ENCODE measurements at regions not wholly inside any gene's neighbourhood (a gene's known extent, or its start where the extent isn't known, plus 50 kb on each side); places are given as distances from the start of the nearest gene placed in this dataset.

- TF ChIP-seq POLR2A (IDR thresholded peaks at IDR 0.05; ENCODE audit: borderline replicate concordance, extremely low read depth, insufficient read depth, insufficient read length) (no peak), REST (IDR thresholded peaks at IDR 0.05; ENCODE audit: low read depth) (no peak), YY1 (IDR thresholded peaks at IDR 0.05; ENCODE audit: extremely low read depth, insufficient replicate concordance, low read depth, low read length) (no peak), POLR2AphosphoS5 (IDR thresholded peaks at IDR 0.05; ENCODE audit: low read depth, low read length) (no peak), ATF3 (IDR thresholded peaks at IDR 0.05) (no peak), RAD21 (IDR thresholded peaks at IDR 0.05; ENCODE audit: low read depth) (no peak), CEBPB (IDR thresholded peaks at IDR 0.05; ENCODE audit: low read depth) (no peak), SIN3A (IDR thresholded peaks at IDR 0.05; ENCODE audit: low read depth) (no peak), TCF7L2 (IDR thresholded peaks at IDR 0.05; ENCODE audit: borderline replicate concordance, extremely low read depth, insufficient read depth, insufficient read length) (no peak)
- TF ChIP-seq, protein P1, sequence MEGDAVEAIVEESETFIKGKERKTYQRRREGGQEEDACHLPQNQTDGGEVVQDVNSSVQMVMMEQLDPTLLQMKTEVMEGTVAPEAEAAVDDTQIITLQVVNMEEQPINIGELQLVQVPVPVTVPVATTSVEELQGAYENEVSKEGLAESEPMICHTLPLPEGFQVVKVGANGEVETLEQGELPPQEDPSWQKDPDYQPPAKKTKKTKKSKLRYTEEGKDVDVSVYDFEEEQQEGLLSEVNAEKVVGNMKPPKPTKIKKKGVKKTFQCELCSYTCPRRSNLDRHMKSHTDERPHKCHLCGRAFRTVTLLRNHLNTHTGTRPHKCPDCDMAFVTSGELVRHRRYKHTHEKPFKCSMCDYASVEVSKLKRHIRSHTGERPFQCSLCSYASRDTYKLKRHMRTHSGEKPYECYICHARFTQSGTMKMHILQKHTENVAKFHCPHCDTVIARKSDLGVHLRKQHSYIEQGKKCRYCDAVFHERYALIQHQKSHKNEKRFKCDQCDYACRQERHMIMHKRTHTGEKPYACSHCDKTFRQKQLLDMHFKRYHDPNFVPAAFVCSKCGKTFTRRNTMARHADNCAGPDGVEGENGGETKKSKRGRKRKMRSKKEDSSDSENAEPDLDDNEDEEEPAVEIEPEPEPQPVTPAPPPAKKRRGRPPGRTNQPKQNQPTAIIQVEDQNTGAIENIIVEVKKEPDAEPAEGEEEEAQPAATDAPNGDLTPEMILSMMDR (IDR thresholded peaks at IDR 0.05 in 2 of 3, conservative IDR thresholded peaks at IDR 0.05 in 1 of 3; ENCODE audit: borderline replicate concordance in 1 of 3, insufficient read depth in 1 of 3, low read depth in 2 of 3, low read length in 2 of 3), result no peak
Measured at GRCh38 chr7:121525155-121525819, 129.2 kb upstream of the FAM3C start.
